Inflammatory macrophage (primary cell): ENCODE measurements at regions not wholly inside any gene's neighbourhood (a gene's known extent, or its start where the extent isn't known, plus 50 kb on each side); places are given as distances from the start of the nearest gene placed in this dataset.

Experiments
- DNase-seq, 2 donors: peaks; one replicate each; pipeline ENCODE4 v3.0.0-alpha.2; 2020 to 2022

GRCh38 chr22:27152883-27153282 is 495.5 kb downstream of the MIAT start:
- DNase-seq, result no peak

GRCh38 chr22:27153386-27153785 is 496.0 kb downstream of the MIAT start:
- DNase-seq, result no peak

- DNase-seq, result no peak
Observed at GRCh38 chr22:27154717-27155116, 497.3 kb downstream of the MIAT start.

- no peak for DNase-seq
Observed at GRCh38 chr22:27156821-27157489, 499.6 kb downstream of the MIAT start.

GRCh38 chr22:27157666-27158370 is 500.4 kb downstream of the MIAT start:
- DNase-seq, result no peak

GRCh38 chr22:27159016-27159415 is 501.6 kb downstream of the MIAT start:
- DNase-seq, result no peak

- DNase-seq, result no peak
Observed at GRCh38 chr22:27159716-27160295, 502.4 kb downstream of the MIAT start.

GRCh38 chr22:27163162-27164137 is 506.1 kb downstream of the MIAT start:
- DNase-seq, result no peak

- no peak for DNase-seq
Observed at GRCh38 chr22:27164781-27165503, 507.6 kb downstream of the MIAT start.

- no peak for DNase-seq
Observed at GRCh38 chr22:27168681-27169080, 511.3 kb downstream of the MIAT start.

GRCh38 chr22:27170491-27170890 is 513.1 kb downstream of the MIAT start:
- DNase-seq, result no peak

GRCh38 chr22:27171212-27171611 is 513.8 kb downstream of the MIAT start:
- DNase-seq, result no peak

GRCh38 chr22:27173530-27173929 is 516.1 kb downstream of the MIAT start:
- DNase-seq, result no peak

- no peak for DNase-seq
Observed at GRCh38 chr22:27175021-27175838, 517.8 kb downstream of the MIAT start.

- DNase-seq, result no peak
Observed at GRCh38 chr22:27175974-27176373, 518.6 kb downstream of the MIAT start.

GRCh38 chr22:27179161-27179560 is 521.8 kb downstream of the MIAT start:
- no peak for DNase-seq

- no peak for DNase-seq
Observed at GRCh38 chr22:27181537-27181936, 524.1 kb downstream of the MIAT start.

GRCh38 chr22:27183474-27183873 is 526.1 kb downstream of the MIAT start:
- DNase-seq, result no peak

GRCh38 chr22:27185099-27185709 is 527.8 kb downstream of the MIAT start:
- no peak for DNase-seq

- DNase-seq, result no peak
Observed at GRCh38 chr22:27185760-27186302, 528.4 kb downstream of the MIAT start.
